ENCODE measurements at regions not wholly inside any gene's neighbourhood (a gene's known extent, or its start where the extent isn't known, plus 50 kb on each side); places are given as distances from the start of the nearest gene placed in this dataset.

DNA sequence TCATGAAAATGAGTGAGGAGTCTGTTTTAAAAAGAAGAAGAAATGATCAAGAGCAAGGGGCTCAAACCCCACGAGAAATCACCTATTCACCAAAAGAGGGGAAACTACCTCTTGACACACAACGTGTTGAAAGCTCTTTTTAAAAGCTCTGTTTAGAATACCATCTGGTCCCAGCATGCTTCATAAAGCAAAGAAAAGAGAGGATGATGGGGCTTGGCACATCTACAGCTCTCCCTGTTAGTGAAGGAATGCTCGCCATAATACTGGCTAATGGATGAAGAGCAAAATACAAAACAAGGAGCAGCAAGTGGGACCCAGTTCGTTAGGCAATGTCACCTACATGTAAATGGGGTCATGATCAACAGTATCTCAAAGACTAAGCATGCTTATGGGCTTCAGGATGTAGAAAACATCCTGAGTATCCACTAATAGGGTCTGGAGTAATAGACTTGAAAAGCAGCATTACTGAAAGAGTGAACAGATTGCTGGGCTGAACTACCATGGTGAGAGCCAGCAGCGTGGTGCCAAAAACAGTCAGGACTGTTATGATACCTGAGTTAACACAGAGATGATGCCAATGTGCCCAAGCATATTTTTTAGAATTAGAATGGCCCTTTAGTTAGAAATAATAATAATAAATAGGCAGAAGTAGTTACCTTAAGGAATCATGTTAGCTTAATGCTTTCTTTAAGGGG lies 159.7 kb upstream of the POU1F1 start:
- 0% methylated on average over 1 of the region's 5 CpGs; no CpG with 5 or more reads in 1 of the 2 experiments for WGBS, 2 experiments (ENCODE audit: extremely low coverage in 2 of 2, insufficient read length in 1 of 2)
- TF ChIP-seq POLR2A (IDR thresholded peaks at IDR 0.05; ENCODE audit: low read depth, low read length) (no peak), RFX5 (IDR thresholded peaks at IDR 0.05; ENCODE audit: low read depth, low read length) (no peak), BHLHE40 (IDR thresholded peaks at IDR 0.05; ENCODE audit: low read depth, low read length) (no peak), RAD21 (IDR thresholded peaks at IDR 0.05; ENCODE audit: low read length) (no peak), MAZ (IDR thresholded peaks at IDR 0.05; ENCODE audit: borderline replicate concordance, low read depth, low read length) (no peak), CTCF (conservative IDR thresholded peaks at IDR 0.05; ENCODE audit: low read depth, low read length) (no peak), NFE2L2 (IDR thresholded peaks at IDR 0.05; ENCODE audit: low read depth, low read length) (no peak), FOS (IDR thresholded peaks at IDR 0.05; ENCODE audit: low read depth, low read length) (no peak), MAFK (IDR thresholded peaks at IDR 0.05; ENCODE audit: low read depth, low read length) (no peak), SMC3 (IDR thresholded peaks at IDR 0.05; ENCODE audit: low read depth, low read length) (no peak), RCOR1 (IDR thresholded peaks at IDR 0.05; ENCODE audit: insufficient replicate concordance, low read length) (no peak), CEBPB (IDR thresholded peaks at IDR 0.05; ENCODE audit: low read depth, low read length) (no peak), MXI1 (IDR thresholded peaks at IDR 0.05; ENCODE audit: borderline replicate concordance, low read depth, low read length) (no peak), CHD1 (IDR thresholded peaks at IDR 0.05; ENCODE audit: low read depth, low read length) (no peak)
- TF ChIP-seq, protein P1, sequence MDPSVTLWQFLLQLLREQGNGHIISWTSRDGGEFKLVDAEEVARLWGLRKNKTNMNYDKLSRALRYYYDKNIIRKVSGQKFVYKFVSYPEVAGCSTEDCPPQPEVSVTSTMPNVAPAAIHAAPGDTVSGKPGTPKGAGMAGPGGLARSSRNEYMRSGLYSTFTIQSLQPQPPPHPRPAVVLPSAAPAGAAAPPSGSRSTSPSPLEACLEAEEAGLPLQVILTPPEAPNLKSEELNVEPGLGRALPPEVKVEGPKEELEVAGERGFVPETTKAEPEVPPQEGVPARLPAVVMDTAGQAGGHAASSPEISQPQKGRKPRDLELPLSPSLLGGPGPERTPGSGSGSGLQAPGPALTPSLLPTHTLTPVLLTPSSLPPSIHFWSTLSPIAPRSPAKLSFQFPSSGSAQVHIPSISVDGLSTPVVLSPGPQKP (IDR thresholded peaks at IDR 0.05; ENCODE audit: borderline replicate concordance, low read depth, low read length) = no peak
- TF ChIP-seq, protein P2, sequence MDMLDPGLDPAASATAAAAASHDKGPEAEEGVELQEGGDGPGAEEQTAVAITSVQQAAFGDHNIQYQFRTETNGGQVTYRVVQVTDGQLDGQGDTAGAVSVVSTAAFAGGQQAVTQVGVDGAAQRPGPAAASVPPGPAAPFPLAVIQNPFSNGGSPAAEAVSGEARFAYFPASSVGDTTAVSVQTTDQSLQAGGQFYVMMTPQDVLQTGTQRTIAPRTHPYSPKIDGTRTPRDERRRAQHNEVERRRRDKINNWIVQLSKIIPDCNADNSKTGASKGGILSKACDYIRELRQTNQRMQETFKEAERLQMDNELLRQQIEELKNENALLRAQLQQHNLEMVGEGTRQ (IDR thresholded peaks at IDR 0.05; ENCODE audit: low read depth, low read length) = no peak
- BruUV-seq (replicated peaks) = no TSS peak
- Histone ChIP-seq H4K20me1 (ENCODE audit: insufficient read depth, low read length) (no peaks in the 10 kb centered on the region), H3K4me2 (ENCODE audit: low read depth, low read length) (no peak overlapping the region), H3K4ac (ENCODE audit: low read depth, low read length) (no peak overlapping the region), H3K14ac (replicated peaks; ENCODE audit: low read depth, low read length) (no peak overlapping the region), H2AK5ac (ENCODE audit: low read depth, low read length) (no peak overlapping the region), H4K8ac (ENCODE audit: low read depth in 2 of 2, low read length in 2 of 2) (no peak overlapping the region), H3K23ac (ENCODE audit: low read depth, low read length) (no peak overlapping the region), H3K4me1 (ENCODE audit: control insufficient read depth, insufficient read depth, low read length) (no peaks in the 10 kb centered on the region), H2BK15ac (ENCODE audit: low read depth, low read length) (no peak overlapping the region), H2BK20ac (ENCODE audit: low read depth, low read length) (no peak overlapping the region), H2BK120ac (ENCODE audit: low read depth, low read length) (no peak overlapping the region), H2AK9ac (replicated peaks; ENCODE audit: low read depth, low read length, poor library complexity) (no peak overlapping the region), H2AFZ (replicated peaks; ENCODE audit: low read length, poor library complexity) (no peak overlapping the region), H3K9me3 (ENCODE audit: control insufficient read depth, insufficient read depth, low read length) (no peaks in the 10 kb centered on the region), H3K56ac (ENCODE audit: extremely low read depth, insufficient read depth, low read length) (no peak overlapping the region), H2BK5ac (ENCODE audit: low read depth, low read length, poor library complexity, severe bottlenecking) (no peak overlapping the region), H4K91ac (ENCODE audit: insufficient read depth, low read depth, low read length) (no peak overlapping the region), H3K79me1 (ENCODE audit: low read depth in 1 of 2, low read length in 2 of 2) (no peaks in the 10 kb centered on the region), H3K27me3 (ENCODE audit: control insufficient read depth, insufficient read depth, low read length) (no peaks in the 10 kb centered on the region), H4K5ac (ENCODE audit: low read depth, low read length) (no peak overlapping the region), H3K9ac (ENCODE audit: low read depth, low read length) (no peak overlapping the region), H3K9me1 (ENCODE audit: insufficient read depth, low read length) (no peaks in the 10 kb centered on the region), H3K4me3 (ENCODE audit: insufficient read depth, low read depth, low read length) (no peak overlapping the region), H3K27ac (ENCODE audit: insufficient read depth, low read length) (no peak overlapping the region), H3K36me3 (ENCODE audit: control insufficient read depth, insufficient read depth, low read length) (no peaks in the 10 kb centered on the region), H3K18ac (ENCODE audit: low read depth, low read length) (no peak overlapping the region)
- CTCF ChIA-PET = no interaction called here
- POLR2A ChIA-PET (ENCODE audit: unreplicated experiment) = no interaction called here
- dilution Hi-C loops (cut with HindIII; ENCODE audit: low sequenced_read_pairs, unreplicated experiment) = no loop called here
- intact Hi-C loops (cut with micrococcal nuclease) = no loop called here
- ATAC-seq (ENCODE audit: low read depth) (no peak), DNase-seq (no peak)
- in situ Hi-C loops (cut with MboI; ENCODE audit: low sequenced_read_pairs) = no loop called here

Measured in IMR-90 (cell line).